Activated CD8-positive, alpha-beta memory T cell treated with anti-CD3 and anti-CD28 coated beads, Interleukin-2, amount 50 U/mL, for 1 hour (primary cell): ENCODE measurements at regions not wholly inside any gene's neighbourhood (a gene's known extent, or its start where the extent isn't known, plus 50 kb on each side); places are given as distances from the start of the nearest gene placed in this dataset.

ENCODE experiments used
- DNase-seq: peaks from one replicate; pipeline ENCODE4 v3.0.0-alpha.2; 2020; ENCODE audit errors: extremely low read depth

DNA sequence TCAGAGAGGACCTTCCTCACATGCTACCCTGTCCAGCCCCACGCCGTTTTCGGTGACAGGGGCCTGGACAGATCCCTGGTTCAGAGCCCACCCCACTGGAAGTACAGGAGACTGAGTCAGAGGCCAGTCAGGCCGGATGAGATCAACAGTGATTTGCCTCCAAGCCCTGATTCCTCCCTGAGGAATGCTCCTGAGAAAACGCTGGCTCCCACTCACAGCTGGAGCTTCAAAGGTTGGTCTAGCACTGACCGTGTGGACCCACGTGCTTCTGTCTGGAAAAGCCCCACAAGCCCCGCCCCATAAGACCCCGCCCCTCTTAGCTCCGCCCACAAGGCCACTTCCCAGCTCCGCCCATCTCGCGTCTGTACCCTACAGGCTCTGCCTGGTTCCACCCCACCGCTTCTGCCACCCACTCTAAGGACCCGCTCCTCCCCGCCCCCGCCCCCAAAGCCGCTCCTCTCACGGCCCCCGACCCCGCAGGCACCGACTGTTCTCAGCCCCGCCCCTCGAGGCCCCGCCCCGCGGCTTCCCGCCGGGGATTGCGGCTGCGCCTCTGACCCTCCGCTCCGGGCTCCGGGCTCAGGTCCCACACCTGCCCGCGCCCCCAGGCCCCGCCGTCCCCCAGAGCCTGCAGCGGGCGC, 64.9 kb upstream of the BHLHE23 start:
- DNase-seq, result no peak

DNA sequence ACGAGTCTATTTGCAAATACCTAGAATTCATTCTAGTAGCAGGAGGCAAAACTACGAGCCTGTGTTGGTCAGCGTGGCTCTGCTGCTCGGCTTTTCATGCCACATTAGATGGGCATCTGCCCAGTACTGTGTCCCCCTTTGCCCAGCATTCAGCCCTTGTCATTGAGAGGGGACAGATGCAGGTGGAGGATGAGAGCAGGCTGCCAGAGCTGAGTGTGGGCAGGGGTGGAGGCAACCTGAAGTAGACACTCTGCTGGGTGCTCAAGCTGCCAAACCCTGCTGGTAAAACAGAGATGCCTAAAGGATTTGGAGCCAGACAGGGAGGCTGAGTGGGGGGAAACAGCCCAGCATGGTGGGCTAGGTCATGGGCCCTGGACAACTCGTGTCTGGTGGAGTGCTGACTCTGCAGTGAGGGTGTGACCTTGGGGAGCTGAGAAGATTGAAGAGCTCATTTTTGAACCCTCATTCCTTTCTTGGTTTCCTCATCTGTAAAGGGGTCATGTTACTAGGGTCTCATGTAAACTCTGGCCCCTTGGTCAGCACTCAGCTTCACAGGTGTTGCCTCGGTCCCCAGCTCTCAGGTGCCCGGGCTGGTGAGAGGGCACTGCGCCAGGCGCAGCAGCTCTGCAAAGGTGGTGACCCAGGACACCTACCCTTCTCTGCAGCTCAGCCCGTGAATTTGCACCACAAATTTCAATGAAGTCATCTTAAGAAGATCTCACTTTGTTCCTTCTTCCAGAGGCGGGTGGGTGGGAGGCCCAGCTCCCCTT, 64.2 kb upstream of the BHLHE23 start:
- DNase-seq, result no peak

DNA sequence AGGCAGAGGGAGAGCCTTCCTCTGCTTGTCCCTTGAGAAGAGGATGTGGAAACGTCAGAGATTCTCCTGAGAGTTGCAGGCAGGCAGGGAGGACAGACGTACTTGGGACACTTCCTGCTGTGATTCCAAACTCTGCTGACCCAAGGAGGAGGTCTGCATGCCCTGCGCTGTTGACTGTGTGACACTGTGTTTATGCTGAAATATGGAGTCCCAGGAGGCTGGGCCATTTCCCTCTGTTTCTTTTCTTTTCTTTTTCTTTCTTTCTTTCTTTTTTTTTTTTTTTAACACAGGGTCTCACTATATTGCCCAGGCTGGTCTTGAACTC, 63.5 kb upstream of the BHLHE23 start:
- DNase-seq, result no peak

DNA sequence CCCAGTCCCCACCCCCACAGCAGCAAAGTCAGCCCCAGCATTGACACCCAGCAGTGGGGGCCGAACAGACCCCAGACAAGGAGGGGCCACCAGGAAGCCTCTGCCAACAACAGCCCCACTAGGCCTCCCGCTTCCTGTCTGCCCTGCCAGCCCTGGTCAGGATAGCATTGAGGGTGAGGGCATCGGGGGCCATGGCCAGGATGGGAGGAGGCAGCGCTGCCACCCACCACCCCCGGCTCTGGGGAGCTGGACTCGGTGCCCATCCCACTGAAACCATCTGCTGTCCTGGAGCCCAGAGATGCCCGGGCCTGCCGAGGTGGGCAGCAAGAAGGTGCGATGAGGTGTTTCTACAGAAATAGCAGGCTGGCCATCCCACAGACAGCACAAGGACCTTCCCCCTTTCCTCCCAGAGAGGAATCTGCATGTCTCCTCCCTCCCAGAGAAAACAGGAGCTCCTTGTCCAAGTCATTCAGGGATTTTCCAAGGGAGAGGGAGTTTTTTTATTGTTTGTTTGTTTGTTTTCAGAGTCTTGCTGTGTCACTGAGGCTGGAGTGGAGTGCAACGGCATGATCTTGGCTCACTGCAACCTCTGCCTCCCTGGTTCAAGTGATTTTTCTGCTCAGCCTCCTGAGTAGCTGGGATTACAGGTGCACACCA, 62.1 kb upstream of the BHLHE23 start:
- no peak for DNase-seq

DNA sequence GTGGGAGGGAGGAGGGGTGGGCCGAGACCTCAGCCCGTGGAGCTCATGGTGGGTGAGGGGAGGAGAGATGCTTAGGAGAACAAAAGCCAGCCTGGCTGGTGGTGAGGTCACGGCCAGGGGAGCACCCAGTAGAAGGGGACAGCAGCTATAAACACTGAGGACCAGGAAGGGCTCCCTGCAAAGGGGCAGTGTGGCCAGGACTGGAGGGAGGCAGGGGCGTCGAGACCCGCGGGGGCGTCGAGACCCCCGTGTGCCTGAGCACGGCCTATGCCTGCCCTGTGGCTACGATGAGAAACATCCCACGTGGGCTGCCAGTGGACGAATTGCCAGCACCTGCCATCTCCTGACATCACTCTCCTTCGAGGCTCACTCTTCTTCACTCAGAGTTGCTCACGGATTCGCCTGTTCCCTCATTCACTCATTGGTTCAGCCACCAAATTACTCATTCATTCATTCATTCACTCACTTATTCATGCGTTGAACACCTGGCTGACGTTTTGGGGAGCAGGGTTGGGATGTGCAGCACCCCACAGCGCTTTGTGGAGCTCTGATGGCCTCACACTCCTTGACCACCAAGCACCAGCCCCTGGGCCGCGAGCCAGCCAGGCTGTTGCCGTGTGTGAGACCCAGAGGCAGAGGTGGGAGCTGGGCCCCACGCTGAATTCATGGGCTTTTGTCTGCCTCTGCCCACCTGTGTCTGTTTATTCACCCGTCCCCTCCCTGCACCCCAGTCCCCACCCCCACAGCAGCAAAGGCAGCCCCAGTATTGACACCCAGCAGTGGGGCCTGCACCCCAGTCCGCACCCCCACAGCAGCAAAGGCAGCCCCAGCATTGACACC, 61.2 kb upstream of the BHLHE23 start:
- no peak for DNase-seq

DNA sequence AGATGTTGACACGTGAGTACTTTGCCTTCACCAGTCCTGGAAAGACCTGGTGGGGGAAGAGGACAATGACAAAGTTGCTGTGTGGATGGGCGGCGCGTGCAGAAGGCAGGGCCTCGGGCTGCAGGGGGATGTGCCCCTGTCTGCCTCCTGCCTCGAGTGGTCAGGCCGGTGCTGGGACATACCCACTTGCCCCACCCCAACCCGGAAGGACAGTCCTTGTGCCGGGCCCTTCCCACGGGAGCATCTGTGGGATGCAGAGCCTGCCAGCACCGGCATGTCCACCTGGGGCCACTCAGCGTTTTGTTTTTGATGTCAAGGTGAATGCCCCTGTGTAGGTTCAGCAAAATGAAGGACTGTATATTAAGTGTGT, 60.5 kb upstream of the BHLHE23 start:
- DNase-seq, result no peak

DNA sequence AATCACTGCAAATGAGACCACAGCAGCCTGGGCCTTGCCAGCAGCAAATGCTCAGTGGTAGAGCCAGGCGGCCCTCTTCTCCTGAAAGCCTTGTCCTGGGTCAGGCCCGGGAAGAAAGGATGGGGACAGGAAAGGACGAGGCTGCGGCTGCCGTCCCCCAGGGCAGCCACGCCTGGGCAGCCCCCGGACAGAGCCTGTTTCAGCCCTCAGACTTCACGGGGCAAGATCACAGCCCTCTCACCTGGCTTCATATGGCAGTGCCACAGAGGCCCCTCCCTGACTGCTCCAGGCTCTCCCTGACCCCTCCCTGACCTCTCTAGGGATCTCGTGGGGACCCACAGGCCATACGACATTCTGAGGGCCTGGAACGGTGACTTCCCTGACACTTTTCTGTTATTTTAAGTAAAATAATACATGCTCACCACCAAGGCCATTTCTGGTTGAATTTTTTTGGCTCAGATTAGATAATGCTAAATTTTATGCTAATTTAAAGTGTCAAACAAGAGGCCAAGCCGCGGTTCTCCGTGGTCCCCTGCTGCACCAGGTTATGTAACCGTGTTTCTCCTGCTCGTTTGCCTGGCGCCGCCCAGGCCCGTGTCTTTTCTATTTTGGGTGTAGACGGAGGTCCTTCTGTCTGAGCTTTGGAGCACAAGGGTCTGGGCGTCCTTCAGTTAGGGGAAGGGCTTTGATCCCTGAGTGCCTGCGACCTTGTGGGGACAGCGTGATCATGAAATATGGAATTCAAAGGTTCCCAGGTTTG, 59.9 kb upstream of the BHLHE23 start:
- no peak for DNase-seq

DNA sequence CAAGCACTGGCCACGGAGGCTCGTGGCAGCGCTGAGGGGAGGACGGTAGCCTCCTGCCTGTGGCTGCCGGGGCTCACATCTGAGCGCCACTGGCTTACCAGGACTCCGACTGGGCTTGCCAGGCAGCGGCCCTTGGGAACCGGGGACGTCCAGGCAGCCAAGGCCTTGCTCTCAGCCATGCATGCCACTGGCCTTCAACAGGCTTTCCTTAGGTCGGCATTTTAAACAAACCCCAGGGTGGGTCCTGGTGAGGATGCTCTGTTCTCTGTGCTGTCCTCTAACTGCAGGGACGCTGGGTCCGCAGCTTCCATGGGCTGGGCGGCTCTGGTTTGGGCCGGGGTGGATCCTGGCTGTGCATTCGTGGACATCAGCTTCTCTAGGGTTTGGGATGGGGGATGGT, 59.1 kb upstream of the BHLHE23 start:
- DNase-seq, result no peak

DNA sequence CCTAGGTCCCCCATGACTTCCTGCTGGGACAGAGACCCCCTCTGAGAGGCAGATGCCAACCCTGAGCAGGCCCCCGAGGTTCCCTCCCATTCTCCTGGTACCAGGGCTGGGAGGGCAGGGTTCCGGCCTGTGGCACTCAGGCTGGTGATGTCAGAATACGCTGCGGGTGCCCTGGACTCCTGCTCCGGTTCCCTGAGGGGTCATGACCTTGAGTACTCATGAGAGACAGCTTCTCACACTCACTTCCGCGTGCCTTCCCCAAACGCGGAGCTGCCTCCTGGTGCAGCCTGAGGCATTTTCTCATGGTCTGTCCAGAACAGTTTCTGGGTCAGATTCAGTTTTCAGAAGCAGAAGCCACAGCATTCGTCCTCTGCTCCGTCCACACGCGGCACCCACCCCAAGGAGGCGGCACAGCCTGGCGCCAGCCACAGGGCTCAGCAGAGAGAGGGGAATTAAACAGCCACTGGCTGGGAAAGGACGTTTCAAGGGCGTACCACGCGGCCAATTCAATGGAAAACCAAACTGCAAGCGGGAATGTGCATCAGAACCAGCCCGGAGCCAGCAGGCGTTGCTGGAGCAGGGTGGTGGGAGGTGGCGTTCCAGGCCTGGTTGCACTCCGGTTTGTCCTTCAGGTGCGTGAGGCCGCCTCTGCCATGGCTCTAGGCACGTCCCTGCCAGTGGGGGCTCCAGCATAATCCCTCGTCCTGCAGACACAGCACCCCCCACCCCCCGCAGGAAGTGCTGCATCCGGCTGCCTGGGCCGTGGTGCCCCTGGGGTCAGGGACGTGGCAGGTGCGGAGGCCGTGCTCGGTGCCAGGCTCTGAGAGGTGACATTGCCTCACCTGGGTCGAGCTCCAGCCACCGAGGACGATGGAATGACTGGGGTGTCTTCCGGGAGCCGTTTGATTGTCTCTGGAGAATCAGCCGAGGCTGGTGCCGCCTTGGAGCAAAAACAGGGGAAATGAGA, 58.3 kb upstream of the BHLHE23 start:
- no peak for DNase-seq

DNA sequence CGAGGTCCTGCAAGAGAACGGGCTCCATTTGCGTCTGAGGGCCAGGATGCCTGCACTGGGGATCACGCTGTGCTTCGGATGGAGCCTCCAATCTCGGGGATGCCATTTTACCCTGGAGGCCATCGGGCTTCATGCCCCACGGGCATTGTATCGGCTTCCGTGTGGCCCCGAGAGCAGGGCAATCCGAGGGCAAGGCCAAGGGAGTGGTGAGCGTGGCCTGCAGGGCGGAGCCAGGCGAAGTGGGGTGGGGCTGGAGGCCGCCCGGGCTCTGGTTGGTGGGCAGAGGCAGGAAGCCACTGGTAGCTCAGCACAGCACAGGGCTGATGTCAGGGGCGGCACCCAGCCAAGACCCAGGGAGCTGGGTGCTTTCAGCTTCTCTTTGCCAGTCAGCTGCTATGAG, 57.5 kb upstream of the BHLHE23 start:
- no peak for DNase-seq

DNA sequence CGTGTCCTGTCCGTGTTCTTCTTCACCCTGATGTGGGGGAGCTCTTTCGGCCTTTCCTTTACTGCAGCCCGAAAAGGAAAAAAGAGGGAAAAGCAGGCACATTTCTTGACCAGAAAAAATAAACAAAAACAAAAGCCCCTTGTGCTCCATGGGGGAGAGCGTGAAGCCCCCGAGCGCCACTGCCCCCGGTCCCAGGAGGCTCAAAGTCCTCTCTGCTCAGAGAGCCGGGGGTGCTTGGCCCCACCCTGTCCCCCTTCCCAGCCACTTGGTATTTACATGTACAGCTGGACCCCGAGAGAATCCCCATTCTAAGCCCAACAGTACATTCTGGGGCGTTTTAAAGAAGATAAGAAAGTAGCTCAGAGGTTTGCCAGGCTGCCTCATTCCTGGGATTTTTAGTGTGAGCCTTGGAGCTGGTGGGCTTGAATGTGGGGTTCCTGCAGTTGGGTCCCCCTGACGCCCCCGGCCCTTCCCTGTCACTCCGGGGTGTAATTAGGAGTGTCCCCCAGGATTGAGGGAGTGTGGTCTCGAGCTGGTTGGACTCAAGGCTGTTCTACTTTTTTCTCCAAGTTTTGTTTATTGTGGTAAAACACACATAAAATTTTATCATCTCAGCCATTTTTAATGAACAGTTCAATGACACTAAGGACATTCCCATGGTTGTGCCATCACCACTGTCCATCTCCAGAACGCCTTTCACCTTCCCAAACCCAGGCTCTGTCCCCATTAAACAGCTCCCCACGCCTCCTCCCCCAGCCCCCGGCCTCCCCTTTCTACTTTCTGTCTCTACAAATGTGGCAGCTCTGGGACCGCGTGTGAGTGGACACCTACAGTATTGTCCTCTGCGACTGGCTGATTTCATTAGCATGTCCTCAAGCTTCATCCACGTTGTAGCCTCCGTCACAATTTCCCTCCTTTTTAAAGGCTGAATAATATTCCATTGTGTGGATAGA, 55.7 kb upstream of the BHLHE23 start:
- DNase-seq, result no peak

DNA sequence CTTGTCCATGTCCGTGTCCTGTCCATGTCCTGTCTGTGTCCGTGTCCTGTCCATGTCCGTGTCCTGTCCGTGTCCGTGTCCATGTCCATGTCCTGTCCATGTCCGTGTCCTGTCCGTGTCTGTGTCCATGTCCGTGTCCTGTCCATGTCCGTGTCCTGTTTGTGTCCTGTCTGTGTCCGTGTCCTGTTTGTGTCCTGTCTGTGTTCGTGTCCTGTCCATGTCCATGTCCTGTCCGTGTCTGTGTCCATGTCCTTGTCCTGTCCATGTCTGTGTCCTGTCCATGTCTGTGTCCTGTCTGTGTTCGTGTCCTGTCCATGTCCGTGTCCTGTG, 55.0 kb upstream of the BHLHE23 start:
- no peak for DNase-seq

DNA sequence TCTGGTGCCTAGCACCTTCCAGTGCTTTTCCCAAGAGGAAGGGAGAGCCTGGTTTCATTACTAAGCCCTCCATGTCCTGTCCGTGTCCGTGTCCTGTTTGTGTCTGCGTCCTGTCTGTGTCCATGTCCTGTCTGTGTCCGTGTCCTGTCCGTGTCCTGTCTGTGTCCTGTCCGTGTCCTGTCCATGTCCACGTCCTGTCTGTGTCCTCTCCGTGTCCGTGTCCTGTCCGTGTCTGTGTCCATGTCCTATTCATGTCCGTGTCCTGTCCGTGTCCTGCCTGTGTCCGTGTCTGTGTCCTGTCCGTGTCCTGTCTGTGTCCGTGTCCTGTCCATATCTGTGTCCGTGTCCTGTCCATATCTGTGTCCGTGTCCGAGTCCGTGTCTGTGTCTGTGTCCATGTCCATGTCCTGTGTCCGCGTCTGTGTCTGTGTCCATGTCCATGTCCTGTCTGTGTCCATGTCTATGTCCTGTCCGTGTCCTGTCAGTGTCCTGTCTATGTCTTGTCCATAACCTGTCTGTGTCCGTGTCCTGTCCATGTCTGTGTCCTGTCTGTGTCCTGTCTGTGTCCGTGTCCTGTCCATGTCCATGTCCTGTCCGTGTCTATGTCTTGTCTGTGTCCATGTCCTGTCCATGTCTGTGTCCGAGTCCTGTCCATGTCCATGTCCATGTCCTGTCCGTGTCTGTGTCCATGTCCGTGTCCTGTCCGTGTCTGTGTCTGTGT, 54.4 kb upstream of the BHLHE23 start:
- DNase-seq, result no peak

DNA sequence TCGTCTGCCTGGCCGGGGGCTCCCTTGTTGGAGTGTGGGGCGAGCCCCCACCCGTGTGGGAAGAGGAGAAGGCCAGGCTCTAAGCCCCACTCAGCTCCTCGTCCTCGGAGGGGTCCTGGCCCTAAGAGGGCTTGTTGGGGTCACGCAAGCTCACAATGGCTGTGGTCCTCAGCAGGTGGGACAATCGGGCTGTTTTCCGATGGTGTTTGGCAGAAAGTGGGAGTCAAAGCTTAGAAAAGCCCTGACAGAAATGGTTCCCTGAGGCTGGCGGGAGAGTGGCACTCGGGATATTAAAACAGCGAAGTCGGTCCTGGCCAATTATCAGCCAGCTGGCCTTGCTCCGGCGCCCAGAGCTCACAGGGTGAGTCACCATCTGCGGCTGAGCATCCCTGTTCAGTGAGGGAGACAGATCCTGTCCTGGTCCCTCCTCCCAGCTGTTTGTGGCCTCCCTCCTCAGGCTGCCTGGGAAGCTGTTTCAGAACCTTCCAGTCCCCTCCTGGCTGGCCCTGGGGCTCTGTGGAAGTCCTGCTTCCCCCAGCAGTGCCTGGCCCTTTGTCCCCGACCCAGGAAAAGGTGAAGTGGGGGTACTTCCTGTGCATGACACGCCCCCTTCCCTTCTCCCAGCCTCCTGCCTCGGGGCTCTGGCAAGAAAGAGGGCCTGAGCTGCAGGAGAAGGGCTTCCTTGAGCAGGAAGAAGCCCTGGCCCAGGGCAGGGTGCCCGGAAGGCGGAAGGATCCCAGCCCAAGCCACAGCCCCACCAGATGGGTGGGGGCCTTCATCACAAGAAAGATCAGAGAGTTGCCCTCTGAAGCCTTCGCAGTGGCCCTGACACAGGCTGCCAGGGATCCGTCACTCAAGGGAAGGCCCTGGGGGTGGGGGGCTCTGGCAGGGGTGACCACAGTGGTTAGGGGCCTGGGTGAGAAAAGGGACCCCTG, 53.6 kb upstream of the BHLHE23 start:
- DNase-seq, result no peak

DNA sequence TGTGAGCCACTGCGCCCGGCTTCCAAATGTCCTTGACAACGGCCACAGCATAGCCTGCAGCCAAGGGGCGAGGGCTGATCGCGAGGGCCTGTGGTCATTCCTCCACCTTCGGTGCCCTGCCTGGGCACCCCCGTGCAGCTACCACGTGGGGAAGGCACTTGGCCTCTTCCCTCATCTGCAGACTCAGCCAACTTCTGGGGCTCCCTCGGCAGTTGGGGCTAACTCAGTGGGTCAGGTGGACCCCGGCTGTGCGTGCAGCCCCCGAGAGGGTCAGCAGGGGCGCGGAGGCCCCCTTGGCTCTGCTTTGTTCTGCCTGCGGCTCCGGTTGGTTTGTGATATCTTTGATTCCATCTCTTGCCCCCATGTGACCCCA, 52.9 kb upstream of the BHLHE23 start:
- no peak for DNase-seq

DNA sequence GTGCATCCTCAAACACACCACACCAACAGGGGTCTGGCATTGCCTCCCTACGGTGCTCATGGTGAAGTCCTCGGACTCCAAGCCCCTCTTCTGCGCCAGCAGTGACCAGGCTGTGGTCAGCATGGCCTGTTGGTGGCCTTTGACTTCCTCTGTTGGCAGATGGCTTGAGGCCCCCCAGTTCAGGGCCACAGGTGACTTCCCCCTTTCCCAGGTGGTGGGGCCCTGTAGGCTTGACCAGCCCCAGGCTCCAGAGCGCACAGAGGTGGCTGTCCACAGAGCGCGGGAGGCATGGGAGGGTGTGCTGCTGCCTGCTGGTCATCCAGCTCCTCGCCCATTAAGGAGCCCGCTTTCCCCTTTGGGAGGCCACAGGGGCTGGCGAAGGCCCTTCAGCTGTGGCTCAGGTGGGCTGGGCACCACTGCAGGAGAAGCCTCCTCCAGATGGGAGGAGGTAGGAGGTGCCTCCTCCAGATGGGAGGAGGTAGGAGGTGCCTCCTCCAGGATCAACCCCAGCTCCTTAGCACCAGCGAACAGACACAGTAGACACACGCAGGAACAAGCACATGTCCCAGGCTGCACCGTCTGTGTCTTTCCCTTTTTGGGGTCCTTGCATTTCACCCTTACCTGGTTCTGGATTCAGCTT, 52.1 kb upstream of the BHLHE23 start:
- no peak for DNase-seq
